ENCODE measurements at regions not wholly inside any gene's neighbourhood (a gene's known extent, or its start where the extent isn't known, plus 50 kb on each side); places are given as distances from the start of the nearest gene placed in this dataset.

- 64 to 89% (median 81%) methylated on average over 4 of the region's 4 CpGs for WGBS, 5 donors
- H3K27ac ChIP-seq = no peak overlapping the region
- TF ChIP-seq POLR2A (IDR thresholded peaks at IDR 0.05) (no peak), POLR2AphosphoS5 (IDR thresholded peaks at IDR 0.05) (no peak), CTCF (IDR thresholded peaks at IDR 0.05 in 8 of 11, conservative IDR thresholded peaks at IDR 0.05 in 3 of 11) (no peak)
- no peaks in the 10 kb centered on the region for H3K4me1 ChIP-seq
- peaks cover 0 to 12% (median 0%) of the 10 kb centered on the region in 7 donors for H3K27me3 ChIP-seq (replicated peaks in 1 of 7)
- no peak overlapping the region for H3K4me3 ChIP-seq
- no peaks in the 10 kb centered on the region for H3K36me3 ChIP-seq
- H3K9me3 ChIP-seq = no peaks in the 10 kb centered on the region
- no peak for DNase-seq
- intact Hi-C loops (cut with DNase I; ENCODE audit: low total_unique reads) = no loop called here
Measured at GRCh38 chr10:120770496-120770895, 80.7 kb upstream of the WDR11 start.

- H3K4me3 ChIP-seq = no peak overlapping the region
- no peak overlapping the region for H3K27ac ChIP-seq
- TF ChIP-seq POLR2AphosphoS5 (IDR thresholded peaks at IDR 0.05) (no peak), POLR2A (IDR thresholded peaks at IDR 0.05) (no peak), CTCF (IDR thresholded peaks at IDR 0.05 in 8 of 11, conservative IDR thresholded peaks at IDR 0.05 in 3 of 11) (no peak)
- DNase-seq = no peak
- no peaks in the 10 kb centered on the region for H3K36me3 ChIP-seq
- H3K27me3 ChIP-seq (replicated peaks in 1 of 7) = peaks cover 0 to 8% (median 0%) of the 10 kb centered on the region in 7 donors
- WGBS, 5 donors = 73 to 85% (median 76%) methylated on average over 1 of the region's 1 CpG
- H3K9me3 ChIP-seq = no peaks in the 10 kb centered on the region
- intact Hi-C loops (cut with DNase I; ENCODE audit: low total_unique reads) = no loop called here
- H3K4me1 ChIP-seq = no peaks in the 10 kb centered on the region
Measured at GRCh38 chr10:120776442-120776841, 74.7 kb upstream of the WDR11 start.

DNA sequence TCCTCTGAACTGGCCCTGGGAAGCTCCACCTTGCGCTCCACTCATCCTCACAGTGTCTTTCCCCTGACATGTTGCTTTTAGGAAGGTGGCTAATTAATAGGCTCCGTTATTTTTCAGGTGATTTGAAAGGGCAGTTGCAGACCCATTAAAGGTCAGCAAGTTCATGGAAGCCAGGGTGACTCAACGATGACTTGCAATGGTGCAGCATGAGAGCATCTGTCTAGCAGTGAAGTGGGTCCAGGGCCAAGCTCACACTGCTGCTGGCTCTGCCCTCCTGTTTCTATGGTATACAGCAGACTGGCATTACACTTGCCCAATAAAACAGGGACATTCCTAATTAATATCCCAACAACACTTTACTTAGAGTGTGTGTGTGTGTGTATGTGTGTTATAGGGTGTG lies 68.8 kb upstream of the WDR11 start:
- H3K27me3 ChIP-seq (replicated peaks in 1 of 7) = peaks cover 0 to 7% (median 0%) of the 10 kb centered on the region in 7 donors
- WGBS, 5 donors = 82 to 91% (median 89%) methylated on average over 3 of the region's 3 CpGs
- H3K4me1 ChIP-seq = no peaks in the 10 kb centered on the region
- TF ChIP-seq POLR2AphosphoS5 (IDR thresholded peaks at IDR 0.05) (no peak), CTCF (IDR thresholded peaks at IDR 0.05 in 8 of 11, conservative IDR thresholded peaks at IDR 0.05 in 3 of 11) (no peak), POLR2A (IDR thresholded peaks at IDR 0.05) (no peak)
- no peaks in the 10 kb centered on the region for H3K9me3 ChIP-seq
- intact Hi-C loops (cut with DNase I; ENCODE audit: low total_unique reads) = no loop called here
- DNase-seq = no peak
- no peak overlapping the region for H3K4me3 ChIP-seq
- H3K27ac ChIP-seq = no peak overlapping the region
- H3K36me3 ChIP-seq = no peaks in the 10 kb centered on the region

GRCh38 chr10:120783098-120783497 lies 68.1 kb upstream of the WDR11 start:
- DNase-seq = no peak
- no peak for TF ChIP-seq POLR2AphosphoS5 (IDR thresholded peaks at IDR 0.05)
- no peak for TF ChIP-seq CTCF (IDR thresholded peaks at IDR 0.05 in 8 of 11, conservative IDR thresholded peaks at IDR 0.05 in 3 of 11)
- TF ChIP-seq POLR2A (IDR thresholded peaks at IDR 0.05) = no peak
- H3K4me1 ChIP-seq = no peaks in the 10 kb centered on the region
- H3K27me3 ChIP-seq (replicated peaks in 1 of 7) = peaks cover 0 to 7% (median 0%) of the 10 kb centered on the region in 7 donors
- 73 to 90% (median 80%) methylated on average over 5 of the region's 5 CpGs for WGBS, 5 donors
- no peak overlapping the region for H3K27ac ChIP-seq
- intact Hi-C loops (cut with DNase I; ENCODE audit: low total_unique reads) = no loop called here
- H3K36me3 ChIP-seq = no peaks in the 10 kb centered on the region
- H3K9me3 ChIP-seq = no peaks in the 10 kb centered on the region
- no peak overlapping the region for H3K4me3 ChIP-seq

All from spleen (tissue), 11 donors.